Upper lobe of left lung (tissue), 6 donors: ENCODE measurements at regions not wholly inside any gene's neighbourhood (a gene's known extent, or its start where the extent isn't known, plus 50 kb on each side); places are given as distances from the start of the nearest gene placed in this dataset.
A peak's percentile ranks its signal among the peaks of the same experiment; 100 is the strongest.

Experiments
- ATAC-seq, 2 donors: fragments of 200-7000 bp; cut with Tn5 transposase; one replicate each; pipeline ENCODE4 v1.9.1; 2022; ENCODE audit warnings: mild to moderate bottlenecking in 2 of 2, moderate library complexity in 2 of 2; ENCODE audit not compliant: low FRiP score in 2 of 2
- DNase-seq, 2 donors: peaks; one replicate each; pipeline ENCODE4 v3.0.0-alpha.2; 2019 to 2020
- H3K27ac ChIP-seq, 4 donors: fragments of 200-600 bp; sonication (generic); one replicate each; pipeline ENCODE4 v1.5.1; 2016 to 2019
- H3K27me3 ChIP-seq, 4 donors: fragments of 200-600 bp; sonication (generic); one replicate each; pipeline ENCODE4 v1.5.1; 2017 to 2019
- H3K36me3 ChIP-seq, 4 donors: fragments of 200-600 bp; sonication (generic); one replicate each; pipeline ENCODE4 v1.5.1; 2016 to 2019
- H3K4me1 ChIP-seq, 4 donors: fragments of 200-600 bp; sonication (generic); one replicate each; pipeline ENCODE4 v1.5.1; 2018 to 2019
- H3K4me3 ChIP-seq, 4 donors: fragments of 200-600 bp; sonication (generic); one replicate each; pipeline ENCODE4 v1.5.1; 2017 to 2019; ENCODE audit warnings: mild to moderate bottlenecking in 2 of 4, moderate library complexity in 1 of 4
- H3K9me3 ChIP-seq, 4 donors: fragments of 200-600 bp; sonication (generic); one replicate each; pipeline ENCODE4 v1.5.1; 2018 to 2019
- EP300 ChIP-seq, 4 donors: sonication (generic); formaldehyde crosslinking; IDR thresholded peaks; one replicate each; pipeline ENCODE4 v1.5.1; 2017; ENCODE audit warnings: antibody characterized with exemption in 4 of 4, control low read depth in 2 of 4
- POLR2A ChIP-seq, 4 donors: fragments of 450-650 bp; IDR thresholded peaks; one replicate each; pipeline ENCODE4 v1.5.1; 2016 to 2017; ENCODE audit warnings: antibody characterized with exemption in 4 of 4, mild to moderate bottlenecking in 2 of 4
- POLR2AphosphoS5 ChIP-seq, 2 donors: sonication (generic); formaldehyde crosslinking; IDR thresholded peaks; one replicate each; pipeline ENCODE4 v1.5.1; 2017; ENCODE audit warnings: antibody characterized with exemption in 2 of 2
- WGBS, 2 donors: methylation state at CpG; one replicate each; pipeline ENCODE4 v1.1.5; 2017 to 2018; 5-methylcytosine and 5-hydroxymethylcytosine counted together
- TF ChIP-seq, protein P1 (sequence below), 6 experiments: fragments of 450-650 bp in 4 of 6; fragments of 200-600 bp in 2 of 6; sonication (generic) in 2 of 6; IDR thresholded peaks; one replicate each; pipeline ENCODE4 v1.5.1; 2016 to 2019; ENCODE audit warnings: antibody characterized with exemption in 6 of 6
- donor health status: DM: no; HTN: no; CAD: no; lungs with moderate emphysema.
- donor health status: DM: no; HTN: yes; CAD: no; lungs with severe emphysema.

DNA sequence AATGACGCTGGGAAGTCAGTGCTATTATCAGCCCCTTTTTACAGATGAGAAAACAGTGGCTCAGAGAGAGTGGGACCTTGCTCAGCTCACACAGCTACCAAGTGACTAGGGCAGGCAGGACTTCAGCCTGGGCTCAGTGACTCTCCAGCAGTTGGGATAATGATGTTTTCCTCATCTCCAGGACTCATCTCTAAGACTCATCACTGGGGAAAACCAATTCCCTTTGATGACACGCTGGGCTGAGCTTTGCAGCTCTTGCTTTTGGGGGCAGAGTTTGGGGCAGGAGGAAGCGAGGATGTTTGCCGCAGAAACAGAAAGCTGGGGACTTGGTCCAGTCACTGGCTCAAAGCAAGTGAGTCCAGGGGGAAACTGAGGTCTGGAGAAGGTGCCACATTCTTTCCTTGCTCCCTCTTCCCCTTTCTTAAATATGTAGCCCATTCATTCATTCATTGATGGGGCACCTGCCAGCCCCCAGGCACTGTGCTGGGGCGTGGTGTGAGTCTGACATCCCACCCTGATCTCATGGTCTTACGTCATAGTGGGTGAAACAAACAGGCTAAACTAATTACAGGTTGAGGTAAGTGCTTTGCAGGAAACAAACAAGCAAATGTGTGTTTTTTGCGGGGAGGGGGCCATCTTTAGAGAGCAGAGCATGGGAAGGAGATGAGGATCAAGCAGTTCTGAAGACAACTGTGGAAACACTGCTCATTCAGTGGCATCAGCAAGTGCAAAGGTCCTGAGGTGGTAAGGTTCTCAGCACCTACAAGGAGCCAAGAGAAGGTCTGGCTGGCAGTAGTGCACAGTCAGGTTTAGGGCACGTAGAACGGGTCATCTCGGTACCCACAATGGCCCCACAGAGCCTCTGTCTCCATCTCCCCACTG lies 74.4 kb upstream of the PMEPA1 start:
- DNase-seq = no peak
- TF ChIP-seq EP300 (IDR thresholded peaks at IDR 0.05) (no peak), POLR2A (IDR thresholded peaks at IDR 0.05) (no peak)
- TF ChIP-seq, protein P1, sequence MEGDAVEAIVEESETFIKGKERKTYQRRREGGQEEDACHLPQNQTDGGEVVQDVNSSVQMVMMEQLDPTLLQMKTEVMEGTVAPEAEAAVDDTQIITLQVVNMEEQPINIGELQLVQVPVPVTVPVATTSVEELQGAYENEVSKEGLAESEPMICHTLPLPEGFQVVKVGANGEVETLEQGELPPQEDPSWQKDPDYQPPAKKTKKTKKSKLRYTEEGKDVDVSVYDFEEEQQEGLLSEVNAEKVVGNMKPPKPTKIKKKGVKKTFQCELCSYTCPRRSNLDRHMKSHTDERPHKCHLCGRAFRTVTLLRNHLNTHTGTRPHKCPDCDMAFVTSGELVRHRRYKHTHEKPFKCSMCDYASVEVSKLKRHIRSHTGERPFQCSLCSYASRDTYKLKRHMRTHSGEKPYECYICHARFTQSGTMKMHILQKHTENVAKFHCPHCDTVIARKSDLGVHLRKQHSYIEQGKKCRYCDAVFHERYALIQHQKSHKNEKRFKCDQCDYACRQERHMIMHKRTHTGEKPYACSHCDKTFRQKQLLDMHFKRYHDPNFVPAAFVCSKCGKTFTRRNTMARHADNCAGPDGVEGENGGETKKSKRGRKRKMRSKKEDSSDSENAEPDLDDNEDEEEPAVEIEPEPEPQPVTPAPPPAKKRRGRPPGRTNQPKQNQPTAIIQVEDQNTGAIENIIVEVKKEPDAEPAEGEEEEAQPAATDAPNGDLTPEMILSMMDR (IDR thresholded peaks at IDR 0.05) = no peak
- H3K9me3 ChIP-seq = no peaks in the 10 kb centered on the region
- H3K27me3 ChIP-seq = no peaks in the 10 kb centered on the region
- H3K27ac ChIP-seq = no peak overlapping the region
- ATAC-seq = no peak
- no peaks in the 10 kb centered on the region for H3K4me1 ChIP-seq
- H3K4me3 ChIP-seq = no peak overlapping the region
- no peaks in the 10 kb centered on the region for H3K36me3 ChIP-seq
- WGBS, 2 donors = 91% methylated on average over 8 to 10 of the region's 10 CpGs

DNA sequence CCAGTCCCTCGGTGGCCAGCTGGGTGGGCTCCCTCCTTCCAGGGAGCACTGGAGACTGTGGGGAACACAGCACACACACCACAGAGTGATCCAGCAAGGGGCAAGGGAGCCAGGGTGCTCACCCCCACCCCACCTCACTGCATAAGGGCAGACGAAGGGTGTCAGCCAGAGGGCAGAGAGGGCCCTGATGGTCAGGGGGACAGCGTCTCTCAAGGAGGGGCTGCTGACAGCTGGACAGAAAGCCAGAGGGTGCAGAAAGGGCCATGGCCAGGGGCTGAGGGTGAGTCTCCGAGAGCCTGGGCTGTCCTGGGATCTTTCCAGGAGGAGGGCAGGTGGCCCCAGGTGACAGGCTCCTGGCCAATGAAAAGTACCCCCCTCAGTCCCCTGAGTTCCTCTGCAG lies 73.4 kb upstream of the PMEPA1 start:
- Histone ChIP-seq H3K9me3 (no peaks in the 10 kb centered on the region), H3K36me3 (no peaks in the 10 kb centered on the region), H3K4me1 (no peaks in the 10 kb centered on the region), H3K4me3 (no peak overlapping the region), H3K27ac (no peak overlapping the region), H3K27me3 (no peaks in the 10 kb centered on the region)
- TF ChIP-seq POLR2A (IDR thresholded peaks at IDR 0.05) (no peak), EP300 (IDR thresholded peaks at IDR 0.05) (no peak), POLR2AphosphoS5 (IDR thresholded peaks at IDR 0.05) (no peak)
- TF ChIP-seq, protein P1 (IDR thresholded peaks at IDR 0.05) = no peak
- WGBS, 2 donors = 81% methylated on average over 4 of the region's 4 CpGs; no CpG with 5 or more reads in 1 of the 2 donors
- ATAC-seq (peak in 1 of 2 donors; percentile 9), DNase-seq (peak in 1 of 2 donors; percentile 28)

DNA sequence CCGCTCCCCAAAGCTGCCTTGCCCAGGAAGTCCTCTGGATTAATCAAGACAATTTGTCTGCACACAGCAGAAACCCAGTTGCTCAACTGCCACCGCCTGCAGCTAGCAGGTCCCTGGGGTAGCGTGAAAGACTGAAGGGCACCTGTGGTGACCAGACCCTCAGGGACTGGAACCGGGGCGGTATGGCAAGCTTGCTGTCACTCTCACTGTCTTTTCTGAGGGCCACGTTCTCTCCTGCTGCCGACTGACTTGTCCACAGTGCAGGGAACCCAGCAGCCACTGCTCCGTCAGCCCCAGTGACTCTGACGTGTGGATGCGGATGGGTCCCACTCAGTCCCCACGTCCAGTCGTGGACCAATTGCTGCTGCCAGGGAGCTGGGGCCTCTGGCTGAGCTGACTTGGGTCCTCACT lies 72.8 kb upstream of the PMEPA1 start:
- Histone ChIP-seq H3K9me3 (no peaks in the 10 kb centered on the region), H3K36me3 (no peaks in the 10 kb centered on the region), H3K27ac (no peak overlapping the region), H3K4me1 (no peaks in the 10 kb centered on the region), H3K4me3 (no peak overlapping the region), H3K27me3 (no peaks in the 10 kb centered on the region)
- DNase-seq = no peak
- WGBS, 2 donors = 81 to 86% methylated on average over 11 of the region's 12 CpGs
- ATAC-seq = no peak
- TF ChIP-seq EP300 (IDR thresholded peaks at IDR 0.05) (no peak), POLR2A (IDR thresholded peaks at IDR 0.05) (no peak), POLR2AphosphoS5 (IDR thresholded peaks at IDR 0.05) (no peak)
- TF ChIP-seq, protein P1 (IDR thresholded peaks at IDR 0.05) = no peak

DNA sequence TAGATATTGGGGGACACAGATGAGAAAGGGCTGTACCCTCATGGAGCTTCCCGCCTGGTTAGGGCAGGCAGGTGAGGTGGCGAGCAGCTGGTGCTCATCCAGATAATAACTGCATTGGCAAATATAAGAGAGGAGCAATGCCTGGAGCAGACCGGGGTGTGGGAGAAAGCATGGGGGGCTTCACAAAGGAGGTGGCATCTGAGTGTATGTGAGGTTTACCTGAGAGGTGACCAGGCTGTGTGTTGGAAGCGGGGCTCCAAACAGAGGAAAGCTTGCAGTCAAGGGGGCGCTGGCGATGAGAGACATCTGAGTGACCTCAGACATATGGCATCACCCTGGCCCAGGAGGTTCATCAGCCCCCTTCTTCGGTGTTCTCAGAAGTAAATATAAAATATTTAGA lies 72.1 kb upstream of the PMEPA1 start:
- H3K36me3 ChIP-seq = no peaks in the 10 kb centered on the region
- TF ChIP-seq POLR2A (IDR thresholded peaks at IDR 0.05) (no peak), POLR2AphosphoS5 (IDR thresholded peaks at IDR 0.05) (no peak), EP300 (IDR thresholded peaks at IDR 0.05) (no peak)
- TF ChIP-seq, protein P1 (IDR thresholded peaks at IDR 0.05) = no peak
- no peaks in the 10 kb centered on the region for H3K4me1 ChIP-seq
- H3K9me3 ChIP-seq = no peaks in the 10 kb centered on the region
- ATAC-seq (no peak), DNase-seq (no peak)
- WGBS, 2 donors = 80 to 87% methylated on average over 7 of the region's 7 CpGs
- H3K27ac ChIP-seq = no peak overlapping the region
- no peak overlapping the region for H3K4me3 ChIP-seq
- no peaks in the 10 kb centered on the region for H3K27me3 ChIP-seq

DNA sequence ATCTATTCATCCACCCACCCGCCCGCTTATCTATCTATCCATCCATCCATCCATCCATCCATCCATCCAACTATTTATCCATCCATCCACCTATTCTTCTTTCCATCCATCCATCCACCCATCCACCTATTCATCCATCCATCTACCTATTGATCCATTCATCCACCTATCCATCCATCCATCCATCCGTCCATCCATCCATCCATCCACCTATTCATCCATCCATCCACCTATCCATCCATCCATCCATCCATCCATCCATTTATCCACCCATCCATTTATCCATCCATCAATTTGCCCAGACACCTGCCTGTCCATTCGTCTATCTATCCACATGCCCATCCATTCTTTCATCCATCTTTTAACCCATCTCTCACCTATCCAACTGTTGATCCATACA lies 71.1 kb upstream of the PMEPA1 start:
- H3K27me3 ChIP-seq = no peaks in the 10 kb centered on the region
- no peaks in the 10 kb centered on the region for H3K36me3 ChIP-seq

More for the DNA sequence above, 71.1 kb upstream of the PMEPA1 start:
- DNase-seq = no peak
- no peak for ATAC-seq
- H3K9me3 ChIP-seq = no peaks in the 10 kb centered on the region
- H3K4me3 ChIP-seq = no peak overlapping the region
- no peak for TF ChIP-seq EP300 (IDR thresholded peaks at IDR 0.05)
- TF ChIP-seq, protein P1 (IDR thresholded peaks at IDR 0.05) = no peak
- 90 to 93% methylated on average over 4 of the region's 4 CpGs for WGBS, 2 donors
- no peaks in the 10 kb centered on the region for H3K4me1 ChIP-seq
- no peak overlapping the region for H3K27ac ChIP-seq
